Medulla oblongata (tissue), 1 donor: ENCODE measurements at regions not wholly inside any gene's neighbourhood (a gene's known extent, or its start where the extent isn't known, plus 50 kb on each side); places are given as distances from the start of the nearest gene placed in this dataset.
"Not testable (repeated sequence)": the region's sequence is repeated elsewhere in the genome, so short reads cannot be mapped to it uniquely, and the experiment has no call there.

Experiments used
- DNase-seq: peaks from one replicate; pipeline ENCODE4 v3.0.0-alpha.2; 2015; ENCODE audit errors: extremely low spot score

- DNase-seq, result no peak
These were observed 84.2 kb upstream of the TMEM18 start for GRCh38 chr2:761384-761783.

DNA sequence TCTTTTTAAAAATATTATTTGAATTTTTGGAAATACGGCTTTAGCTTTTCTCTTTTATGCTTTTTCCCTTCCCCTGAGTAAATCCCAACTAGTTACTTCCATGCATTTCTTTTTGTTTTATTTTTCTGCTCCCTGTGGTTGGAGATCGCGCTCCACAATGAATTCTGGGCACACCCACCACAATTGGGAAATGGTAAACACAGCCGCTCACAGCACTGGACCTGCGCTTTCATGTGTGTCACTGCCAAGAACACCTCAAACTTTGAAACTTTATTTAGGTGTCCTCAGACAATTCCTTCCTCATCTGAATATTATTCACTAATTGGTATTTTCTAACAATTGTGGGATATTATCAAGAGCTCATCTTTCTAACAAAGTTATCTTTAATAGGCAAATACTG is 82.8 kb upstream of the TMEM18 start:
- no peak for DNase-seq

GRCh38 chr2:758073-758820 is 81.0 kb upstream of the TMEM18 start:
- no peak for DNase-seq

GRCh38 chr2:753123-753522 is 75.9 kb upstream of the TMEM18 start:
- no peak for DNase-seq

DNA sequence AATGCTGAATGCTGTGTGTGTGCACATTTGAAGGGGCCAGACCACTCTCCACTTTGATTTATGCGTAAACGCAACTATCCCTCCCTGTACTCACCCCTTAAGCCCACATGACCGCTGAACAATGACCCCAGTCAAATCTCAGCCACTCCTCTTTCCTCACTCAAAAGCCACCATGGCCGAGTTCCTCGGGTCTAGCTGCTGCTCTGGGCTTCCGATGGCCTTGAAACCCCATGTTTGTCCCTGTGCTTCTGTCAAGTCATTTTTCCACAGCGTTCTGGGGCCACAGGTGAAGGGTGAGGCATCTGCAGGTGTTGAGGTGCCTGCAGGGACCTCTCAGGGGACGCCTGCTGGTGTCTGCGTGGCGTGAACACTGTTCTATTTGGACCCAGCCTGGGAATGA is 74.3 kb upstream of the TMEM18 start:
- no peak for DNase-seq

GRCh38 chr2:750628-751027 is 73.4 kb upstream of the TMEM18 start:
- no peak for DNase-seq

GRCh38 chr2:747762-748351 is 70.7 kb upstream of the TMEM18 start:
- no peak for DNase-seq

- no peak for DNase-seq
These were observed 69.5 kb upstream of the TMEM18 start for GRCh38 chr2:746697-747096.

DNA sequence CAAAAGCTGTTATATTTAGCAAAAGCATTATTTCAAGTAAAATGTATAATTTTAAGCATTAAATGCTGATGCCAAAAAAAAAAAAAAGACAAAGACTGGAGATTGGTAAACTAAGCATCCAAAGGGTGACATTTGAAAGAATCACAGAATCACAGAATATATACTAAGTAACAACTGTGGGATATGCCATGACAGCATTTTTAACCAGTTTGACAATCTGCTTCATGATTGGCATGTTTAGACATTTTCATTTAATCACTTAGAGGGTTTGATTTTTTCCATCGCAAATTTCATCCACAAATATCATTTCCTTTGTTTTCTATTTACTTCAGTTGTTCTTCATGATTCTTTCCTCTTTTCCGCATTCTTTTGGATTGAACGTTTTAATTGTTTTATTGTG is 66.9 kb upstream of the TMEM18 start:
- DNase-seq, result no peak

- no peak for DNase-seq
These were observed 65.0 kb upstream of the TMEM18 start for GRCh38 chr2:742221-742620.

DNA sequence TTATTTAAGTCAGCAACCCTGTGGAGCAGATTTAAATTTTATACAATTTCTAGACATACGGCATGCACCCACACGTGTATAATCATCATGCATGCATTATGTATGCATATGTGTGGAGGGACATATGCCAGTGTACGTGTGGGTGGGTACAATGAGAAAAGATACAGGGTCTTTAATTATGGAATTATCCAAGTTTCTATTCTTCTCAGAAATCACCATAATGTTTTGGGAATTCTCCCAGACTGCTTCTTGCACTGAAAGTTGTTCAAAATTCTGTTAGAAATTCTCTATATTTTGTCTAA is 63.9 kb upstream of the TMEM18 start:
- no peak for DNase-seq

DNA sequence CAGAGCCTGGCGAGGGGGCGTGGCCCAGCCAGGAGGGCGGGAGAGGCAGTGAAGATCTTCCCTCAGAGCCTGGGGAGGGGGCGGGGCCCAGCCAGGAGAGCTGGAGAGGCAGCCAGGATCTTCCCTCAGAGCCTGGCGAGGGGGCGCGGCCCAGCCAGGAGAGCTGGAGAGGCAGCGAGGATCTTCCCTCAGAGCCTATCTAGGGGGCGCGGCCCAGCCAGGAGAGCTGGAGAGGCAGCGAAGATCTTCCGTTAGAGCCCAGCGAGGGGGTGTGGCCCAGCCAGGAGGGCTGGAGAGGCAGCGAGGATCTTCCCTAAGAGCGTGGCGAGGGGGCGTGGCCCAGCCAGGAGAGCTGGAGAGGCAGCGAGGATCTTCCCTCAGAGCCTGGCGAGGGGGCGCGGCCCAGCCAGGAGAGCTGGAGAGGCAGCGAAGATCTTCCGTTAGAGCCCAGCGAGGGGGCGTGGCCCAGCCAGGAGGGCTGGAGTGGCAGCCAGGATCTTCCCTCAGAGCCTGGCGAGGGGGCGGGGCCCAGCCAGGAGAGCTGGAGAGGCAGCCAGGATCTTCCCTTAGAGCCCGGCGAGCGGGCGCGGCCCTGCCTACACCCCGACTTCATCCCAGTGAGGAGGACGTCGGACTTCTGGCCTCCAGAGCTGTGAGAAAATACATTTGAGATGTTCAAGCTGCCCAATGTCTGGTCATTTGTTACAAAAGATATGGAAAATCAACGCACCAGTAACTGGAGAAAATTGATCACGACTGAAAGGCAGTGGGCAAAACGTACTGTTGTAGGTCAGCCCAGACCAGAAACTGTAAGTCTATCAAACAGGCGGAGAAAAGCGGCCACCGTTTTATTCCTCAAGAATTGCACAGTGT is 63.4 kb upstream of the TMEM18 start:
- DNase-seq, result peak; percentile 35

GRCh38 chr2:739864-740321 is 62.7 kb upstream of the TMEM18 start:
- DNase-seq, result not testable (repeated sequence)

GRCh38 chr2:736939-737338 is 59.7 kb upstream of the TMEM18 start:
- DNase-seq, result no peak

DNA sequence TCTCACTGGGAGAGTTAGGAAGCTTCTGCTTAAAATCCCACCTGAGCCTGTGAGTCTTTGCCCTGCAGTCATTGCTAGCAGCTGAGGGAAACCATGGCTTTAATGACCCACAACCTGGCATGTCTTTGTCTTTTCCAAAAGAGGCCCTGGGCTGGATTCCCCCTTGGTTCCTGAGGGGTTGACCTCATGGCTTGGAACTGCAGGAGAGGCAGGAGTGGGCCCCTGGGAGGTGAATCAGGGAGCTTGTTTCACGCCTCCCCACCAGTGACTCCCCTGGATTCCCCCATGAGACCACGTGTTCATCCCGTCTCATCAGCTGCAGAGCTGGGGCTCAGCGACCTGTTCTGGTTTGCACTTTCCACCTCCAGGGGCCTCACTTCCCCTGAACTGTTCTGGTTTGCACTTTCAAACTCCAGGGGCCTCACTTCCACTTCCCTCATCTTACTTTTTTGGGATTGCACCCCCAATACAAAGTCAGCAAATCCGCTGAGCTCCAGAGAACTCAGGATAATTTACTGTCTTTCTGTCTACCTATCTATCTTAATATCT is 58.5 kb upstream of the TMEM18 start:
- no peak for DNase-seq

DNA sequence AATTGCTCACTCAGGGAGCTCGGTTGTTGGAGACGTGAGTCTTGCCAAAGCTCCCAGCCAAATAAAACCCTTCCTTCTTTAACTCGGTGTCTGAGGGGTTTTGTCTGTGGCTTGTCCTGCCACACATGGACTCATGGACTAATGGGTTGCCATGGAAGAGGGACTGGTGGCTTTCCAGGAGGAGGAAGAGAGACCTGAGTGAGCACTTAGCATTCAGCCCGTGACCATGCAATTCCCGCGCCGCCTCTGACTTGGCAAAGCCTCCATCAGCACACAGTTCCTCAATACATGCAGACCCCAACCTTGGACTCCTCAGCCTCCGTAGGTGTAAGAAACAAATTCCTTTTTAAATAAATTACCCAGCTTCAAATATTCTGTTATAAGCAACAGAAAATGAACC is 57.3 kb upstream of the TMEM18 start:
- peak; percentile 8 for DNase-seq

DNA sequence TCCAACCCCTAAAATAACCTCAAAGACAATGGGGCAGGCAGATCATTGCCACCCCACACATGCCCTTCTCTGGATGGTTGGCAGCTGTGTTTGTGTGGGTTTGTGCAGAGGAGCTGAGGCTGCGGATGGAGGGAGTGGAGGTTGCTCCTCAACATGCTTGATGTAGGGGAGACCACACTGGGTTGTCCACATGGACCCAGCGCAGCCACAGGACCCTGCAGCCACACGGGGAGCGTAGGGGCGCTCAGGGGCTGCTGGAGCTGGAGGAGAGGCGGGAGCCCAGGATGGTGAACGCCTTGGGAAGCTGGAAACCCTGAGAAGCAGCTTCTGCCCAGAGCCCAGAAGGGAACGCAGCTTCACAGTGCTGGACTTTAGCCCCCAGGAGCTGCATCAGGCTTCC is 56.3 kb upstream of the TMEM18 start:
- no peak for DNase-seq

DNA sequence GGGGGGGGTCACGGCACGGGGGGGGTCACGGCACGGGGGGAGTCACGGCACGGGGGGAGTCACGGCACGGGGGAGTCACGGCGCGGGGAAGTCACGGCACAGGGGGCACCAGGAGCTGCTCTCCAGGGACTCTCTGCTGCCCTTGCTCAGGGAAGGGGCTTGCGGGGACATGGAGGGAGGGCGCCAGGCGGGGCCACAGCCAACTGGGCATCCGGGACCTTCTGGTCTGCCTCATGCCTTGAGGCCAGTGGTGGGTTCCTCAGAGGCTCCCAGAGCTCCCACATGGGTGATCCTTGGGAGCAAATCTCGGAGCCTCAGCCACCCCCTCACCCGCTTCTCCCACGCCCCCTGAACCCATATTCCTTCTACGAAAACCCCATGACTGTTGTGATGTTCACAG is 55.8 kb upstream of the TMEM18 start:
- DNase-seq, result no peak

DNA sequence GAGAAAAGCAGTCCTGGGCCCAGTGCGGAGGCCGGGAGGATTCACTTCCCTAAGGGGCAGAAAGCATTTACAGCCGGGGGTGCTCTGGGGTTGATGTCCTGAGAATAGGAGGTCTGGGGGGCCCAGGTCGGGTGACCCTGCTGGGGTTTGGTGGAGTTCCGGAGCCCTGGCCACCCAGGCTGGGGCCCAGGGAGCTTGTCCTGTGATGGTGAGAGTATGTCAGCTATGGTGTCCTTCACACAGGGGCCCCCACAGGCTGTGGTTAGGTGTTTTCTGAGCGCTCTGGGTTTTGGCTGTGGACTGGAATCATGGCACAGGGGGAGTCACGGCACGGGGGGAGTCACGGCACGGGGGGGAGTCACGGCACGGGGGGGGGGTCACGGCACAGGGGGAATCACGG is 54.5 kb upstream of the TMEM18 start:
- DNase-seq, result no peak

DNA sequence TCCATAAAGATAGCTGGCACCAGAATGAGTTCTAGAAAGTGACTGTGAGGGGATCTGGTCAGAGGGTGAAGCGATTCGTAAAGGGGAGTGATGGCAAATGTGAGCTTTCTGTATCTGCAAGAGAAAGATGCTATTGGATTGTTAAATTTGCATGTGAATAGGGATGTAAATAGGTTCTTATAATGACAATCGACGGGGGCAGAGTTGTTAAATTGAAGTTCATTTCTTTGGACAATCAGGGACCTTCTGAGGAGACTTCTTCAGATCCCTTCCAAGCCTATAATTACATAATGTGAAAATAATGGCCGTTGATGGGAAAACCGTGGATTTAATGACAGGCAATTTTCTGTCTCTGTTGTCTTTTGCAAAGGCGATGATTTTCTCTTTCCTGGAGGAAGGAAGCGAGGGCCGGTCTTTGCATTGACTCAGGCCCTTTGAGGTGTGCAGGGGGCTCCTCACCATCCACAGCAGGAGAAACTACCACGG is 52.2 kb upstream of the TMEM18 start:
- DNase-seq, result no peak

DNA sequence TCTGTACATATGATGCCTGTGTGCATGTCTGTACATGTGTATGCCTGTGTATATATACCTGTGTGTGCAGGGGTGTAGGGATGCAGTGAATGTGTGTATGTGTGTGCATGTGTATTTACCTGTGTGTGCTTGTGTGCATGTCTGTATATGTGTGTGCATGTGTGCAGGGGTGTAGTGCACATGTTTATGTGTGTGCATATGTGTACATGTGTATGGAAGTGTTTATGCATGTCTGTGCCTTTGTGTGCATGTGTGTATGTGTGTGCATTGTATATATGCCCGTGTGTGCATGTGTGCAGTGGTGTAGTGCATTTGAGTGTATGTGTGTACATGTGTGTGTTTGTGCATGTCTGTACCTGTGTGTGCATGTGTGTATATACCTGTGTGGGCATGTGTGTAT is 51.0 kb upstream of the TMEM18 start:
- no peak for DNase-seq

- no peak for DNase-seq
These were observed 49.9 kb upstream of the TMEM18 start for GRCh38 chr2:727071-727470.
